ENCODE measurements at regions not wholly inside any gene's neighbourhood (a gene's known extent, or its start where the extent isn't known, plus 50 kb on each side); places are given as distances from the start of the nearest gene placed in this dataset.
"Not testable (repeated sequence)": the region's sequence is repeated elsewhere in the genome, so short reads cannot be mapped to it uniquely, and the experiment has no call there.

DNA sequence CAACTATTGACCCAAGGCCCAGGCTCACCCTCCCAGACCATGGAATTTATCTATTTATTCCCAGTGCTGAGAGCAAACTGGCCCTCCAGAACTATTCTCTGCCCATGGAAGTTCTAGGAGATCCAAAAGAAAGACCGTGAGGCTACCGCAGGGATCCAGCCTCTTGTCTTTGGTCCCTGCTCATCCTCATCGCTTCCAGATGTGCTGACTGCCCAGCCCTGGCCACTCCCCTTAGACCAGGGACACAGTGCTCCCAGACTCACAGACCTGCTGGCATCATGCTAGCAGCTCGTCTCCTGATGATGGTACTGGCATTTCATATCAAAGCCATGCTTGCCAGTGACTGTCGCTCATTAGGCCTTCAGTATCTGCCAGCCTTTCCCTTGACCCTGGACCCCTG is 405.7 kb upstream of the PPP2R3A start:
- no peak for DNase-seq

GRCh38 chr3:135560847-135561246 is 404.7 kb upstream of the PPP2R3A start:
- DNase-seq = no peak

DNA sequence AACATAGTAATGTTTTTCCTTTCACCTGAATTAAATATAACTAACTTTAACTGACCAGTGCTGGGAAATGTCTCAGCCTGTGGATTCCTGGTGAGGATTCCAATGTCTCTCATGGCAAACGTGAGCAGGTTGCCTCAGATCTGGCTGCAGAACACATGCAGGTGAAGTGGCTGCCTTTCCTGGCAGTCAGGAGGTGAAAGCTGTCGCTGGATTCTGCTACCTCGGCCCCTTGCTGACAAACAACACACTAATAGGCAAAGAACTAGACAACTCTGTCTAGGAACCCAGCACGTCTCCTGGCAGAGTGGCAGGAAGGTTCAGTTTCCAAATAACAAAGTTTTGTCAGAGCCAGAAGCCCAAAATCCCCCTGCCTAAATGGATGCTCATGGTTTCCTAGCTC is 400.8 kb upstream of the PPP2R3A start:
- DNase-seq = no peak

DNA sequence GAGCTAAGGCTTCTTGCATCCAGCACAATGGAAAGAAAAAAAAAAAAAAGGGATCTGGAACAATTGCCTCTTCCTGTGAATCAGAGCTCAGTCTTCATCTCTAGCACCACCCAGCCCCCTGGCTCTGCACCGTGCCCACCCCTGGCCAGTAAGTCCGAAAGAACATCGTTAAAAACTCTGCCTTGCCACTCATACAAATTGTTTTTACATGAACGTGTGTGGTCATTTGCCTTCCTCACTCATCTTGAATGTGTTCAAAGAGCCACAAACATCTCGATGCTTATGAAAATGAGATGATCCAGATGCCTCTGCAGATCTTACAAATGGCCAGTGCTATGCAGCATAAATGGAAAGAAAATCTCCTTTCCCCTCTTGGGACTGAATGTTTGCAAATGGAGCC is 400.0 kb upstream of the PPP2R3A start:
- no peak for DNase-seq

DNA sequence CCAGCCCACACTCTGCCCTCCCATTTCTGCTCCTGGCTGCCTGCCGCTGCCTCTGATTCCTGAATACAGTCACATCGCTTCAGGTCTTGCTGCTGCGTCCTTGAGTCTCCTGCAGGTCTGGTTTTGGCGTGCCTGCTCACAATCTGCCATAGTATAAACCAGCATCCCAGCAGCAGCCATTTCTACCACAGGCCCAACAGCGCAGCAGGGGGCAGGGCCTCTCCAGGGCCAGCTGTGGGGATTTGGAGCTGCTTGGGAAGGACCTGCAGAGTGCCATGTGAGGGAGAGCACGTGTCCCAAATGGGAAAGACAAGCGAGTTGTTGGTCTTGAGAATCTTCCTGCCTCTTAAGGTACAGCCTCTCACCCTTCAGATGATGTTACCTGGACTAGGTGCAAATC is 398.3 kb upstream of the PPP2R3A start:
- no peak for DNase-seq

- no peak for DNase-seq
Measured at GRCh38 chr3:135576751-135577150, 388.8 kb upstream of the PPP2R3A start.

DNA sequence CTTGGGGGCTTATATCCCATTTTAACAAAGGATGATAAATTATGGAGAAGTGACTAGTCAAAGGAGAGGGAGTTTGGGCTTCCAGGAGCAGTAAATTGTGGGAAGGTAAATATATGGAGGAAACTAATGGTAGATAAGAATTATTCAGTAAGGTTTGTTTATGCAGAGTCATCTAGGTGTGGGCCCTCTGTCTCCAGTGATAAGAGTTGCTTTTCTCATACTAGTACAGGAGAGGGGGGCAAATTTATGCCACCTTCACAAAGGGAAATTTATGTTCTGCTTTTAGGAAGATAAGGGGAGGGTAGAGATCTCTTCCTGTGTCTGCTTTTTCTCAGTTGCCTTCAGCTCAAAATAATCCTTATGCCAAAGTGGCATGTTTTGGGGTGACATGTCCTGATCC is 383.7 kb upstream of the PPP2R3A start:
- DNase-seq = no peak

- DNase-seq = no peak
Measured at GRCh38 chr3:135582800-135583199, 382.7 kb upstream of the PPP2R3A start.

DNA sequence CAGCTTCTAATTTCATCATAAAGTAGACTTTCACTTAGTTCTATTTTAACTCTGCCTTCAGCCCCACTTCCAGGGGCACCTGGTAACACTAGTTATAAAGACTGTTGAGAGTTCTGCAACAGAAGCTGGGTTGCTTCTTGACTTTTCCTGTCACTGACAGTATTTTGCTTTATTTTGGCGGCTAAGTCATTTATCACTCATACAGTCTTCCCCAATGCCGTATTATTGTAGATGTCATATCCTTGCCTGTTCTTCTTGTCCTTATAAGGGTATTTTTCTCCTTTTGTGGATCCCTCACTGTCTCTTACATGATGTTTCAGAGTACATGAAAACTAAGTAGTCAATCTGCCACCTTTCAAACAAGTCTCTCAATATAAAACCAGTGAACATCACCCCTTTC is 369.0 kb upstream of the PPP2R3A start:
- DNase-seq = no peak

- no peak for DNase-seq
Measured at GRCh38 chr3:135597855-135598254, 367.7 kb upstream of the PPP2R3A start.

- DNase-seq = no peak
Measured at GRCh38 chr3:135598597-135598996, 366.9 kb upstream of the PPP2R3A start.

DNA sequence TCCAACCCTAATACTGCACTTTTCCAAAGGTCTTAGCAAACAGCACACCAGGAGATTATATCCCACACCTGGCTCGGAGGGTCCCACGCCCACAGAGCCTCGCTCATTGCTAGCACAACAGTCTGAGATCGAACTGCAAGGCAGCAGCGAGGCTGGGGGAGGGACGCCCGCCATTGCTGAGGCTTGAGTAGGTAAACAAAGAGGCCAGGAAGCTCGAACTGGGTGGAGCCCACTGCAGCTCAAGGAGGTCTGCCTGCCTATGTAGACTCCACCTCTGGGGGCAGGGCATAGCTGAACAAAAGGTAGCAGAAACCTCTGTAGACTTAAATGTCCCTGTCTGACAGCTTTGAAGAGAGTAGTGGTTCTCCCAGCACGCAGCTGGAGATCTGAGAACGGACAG is 361.0 kb upstream of the PPP2R3A start:
- DNase-seq = not testable (repeated sequence)

DNA sequence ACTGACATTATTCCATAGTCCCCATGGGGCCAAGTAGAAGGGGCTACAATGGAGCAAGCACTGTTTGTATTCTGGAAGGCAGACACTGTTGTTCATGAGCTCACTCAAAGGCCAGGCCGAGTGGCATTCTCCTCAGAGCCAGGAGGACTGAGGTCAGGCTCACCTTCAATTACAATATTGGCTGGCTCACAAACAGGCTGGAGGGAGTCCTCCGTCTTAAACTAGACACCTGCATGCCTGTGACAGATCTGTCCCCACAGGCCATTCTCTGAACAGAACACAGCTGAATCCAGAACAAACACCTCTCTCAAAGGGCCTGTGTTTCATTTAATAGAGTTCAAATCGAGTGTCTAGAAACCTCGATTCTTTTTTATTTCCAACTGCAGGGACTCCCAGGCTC is 347.4 kb upstream of the PPP2R3A start:
- DNase-seq = no peak

- no peak for DNase-seq
Measured at GRCh38 chr3:135621184-135621920, 344.2 kb upstream of the PPP2R3A start.

DNA sequence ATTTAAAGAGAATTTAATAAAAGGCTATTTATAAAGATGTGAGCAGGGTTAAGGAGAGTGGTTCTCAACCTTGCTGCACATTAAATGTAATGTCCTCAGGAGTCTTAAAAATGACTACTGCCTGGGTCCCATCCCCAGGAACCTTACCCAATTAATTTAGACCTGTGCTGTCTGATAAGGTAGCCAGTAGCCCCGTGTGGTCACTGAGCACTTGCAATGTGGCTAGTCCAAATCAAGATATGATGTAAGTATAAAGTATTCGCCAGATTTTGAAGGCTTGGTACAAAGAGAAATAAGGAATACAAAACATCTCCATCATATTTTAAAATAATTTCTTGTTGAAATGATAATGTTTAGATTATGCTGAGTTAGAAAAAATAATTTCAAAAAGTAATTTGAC is 343.3 kb upstream of the PPP2R3A start:
- DNase-seq = no peak

- no peak for DNase-seq
Measured at GRCh38 chr3:135622656-135623055, 342.9 kb upstream of the PPP2R3A start.

DNA sequence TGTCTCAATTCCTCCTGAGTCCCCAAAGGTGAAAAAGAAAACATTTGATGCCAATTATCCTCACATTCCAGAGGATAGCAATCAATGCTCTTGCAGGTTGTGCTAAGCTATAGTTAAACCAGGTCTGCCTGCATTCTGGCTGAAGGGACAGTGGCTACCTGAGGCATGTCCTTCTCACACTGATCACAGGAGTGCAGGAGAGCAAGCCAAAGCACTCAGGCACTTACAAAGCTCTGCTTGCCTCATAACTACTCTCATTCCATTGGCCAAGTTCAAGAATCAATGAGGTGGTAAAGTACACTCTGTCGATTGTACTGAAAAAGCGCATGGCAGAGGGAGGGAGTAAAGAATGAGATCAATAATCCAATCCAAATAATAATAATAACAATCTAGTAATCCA is 342.0 kb upstream of the PPP2R3A start:
- no peak for DNase-seq

GRCh38 chr3:135627057-135627456 is 338.5 kb upstream of the PPP2R3A start:
- DNase-seq = no peak

GRCh38 chr3:135629701-135630408 is 335.7 kb upstream of the PPP2R3A start:
- no peak for DNase-seq

GRCh38 chr3:135632556-135633065 is 332.9 kb upstream of the PPP2R3A start:
- DNase-seq = no peak

- no peak for DNase-seq
Measured at GRCh38 chr3:135633078-135633477, 332.4 kb upstream of the PPP2R3A start.

- DNase-seq = no peak
Measured at GRCh38 chr3:135636596-135636995, 328.9 kb upstream of the PPP2R3A start.

GRCh38 chr3:135637013-135637412 is 328.5 kb upstream of the PPP2R3A start:
- no peak for DNase-seq

DNA sequence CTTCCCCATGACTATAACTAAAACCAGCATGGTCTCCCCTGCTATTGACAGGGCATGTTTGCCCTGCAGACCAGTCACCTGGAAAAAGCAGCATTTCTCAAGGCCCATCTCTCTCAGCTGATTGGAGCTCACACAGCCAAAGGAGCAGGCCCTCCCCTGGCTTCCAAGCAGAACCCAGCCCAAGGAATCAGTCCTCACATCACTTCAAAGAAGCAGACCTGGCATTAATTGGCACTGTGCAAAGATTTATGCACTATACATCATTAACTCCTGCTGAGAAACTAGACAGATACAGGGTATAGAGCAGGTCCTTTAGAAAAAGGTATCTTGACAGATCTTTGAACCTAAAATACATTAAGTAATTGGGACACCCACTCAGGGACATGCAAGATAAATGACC is 323.8 kb upstream of the PPP2R3A start:
- DNase-seq = no peak

GRCh38 chr3:135645541-135645940 is 320.0 kb upstream of the PPP2R3A start:
- DNase-seq = no peak
